ENCODE measurements at regions not wholly inside any gene's neighbourhood (a gene's known extent, or its start where the extent isn't known, plus 50 kb on each side); places are given as distances from the start of the nearest gene placed in this dataset.

DNA sequence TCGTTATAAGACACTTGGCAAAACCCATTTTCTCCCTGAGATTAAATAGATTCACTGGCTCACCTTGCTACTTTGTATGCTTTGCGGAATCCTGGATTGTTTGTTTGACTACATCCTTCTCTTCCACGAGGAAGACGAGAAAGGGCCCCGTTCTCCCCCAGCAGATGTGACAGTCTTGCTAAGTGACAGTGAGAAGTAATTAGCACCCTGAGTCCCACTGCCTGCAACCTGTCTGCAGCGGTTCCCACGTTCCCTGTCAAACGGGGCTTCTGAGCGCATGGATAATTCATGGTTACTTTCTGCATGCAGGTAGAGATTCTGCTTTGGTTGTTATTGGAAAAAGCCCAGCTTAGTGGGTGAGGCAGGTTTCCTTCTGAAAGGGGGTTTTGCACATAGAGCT lies 163.7 kb downstream of the CDH26 start:
- TF ChIP-seq E2F6 (IDR thresholded peaks at IDR 0.05; ENCODE audit: borderline replicate concordance, low read depth) = no peak
- TF ChIP-seq CTCF (IDR thresholded peaks at IDR 0.05) = no peak
- no peak for TF ChIP-seq PHF8 (IDR thresholded peaks at IDR 0.05; ENCODE audit: borderline replicate concordance, low read depth)
- TF ChIP-seq SMC3 (IDR thresholded peaks at IDR 0.05) = no peak
- TF ChIP-seq, protein P1, sequence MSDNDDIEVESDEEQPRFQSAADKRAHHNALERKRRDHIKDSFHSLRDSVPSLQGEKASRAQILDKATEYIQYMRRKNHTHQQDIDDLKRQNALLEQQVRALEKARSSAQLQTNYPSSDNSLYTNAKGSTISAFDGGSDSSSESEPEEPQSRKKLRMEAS (IDR thresholded peaks at IDR 0.05) = no peak
- no peak for TF ChIP-seq POLR2A (IDR thresholded peaks at IDR 0.05; ENCODE audit: low read length)
- no peak for TF ChIP-seq ESRRA (IDR thresholded peaks at IDR 0.05; ENCODE audit: borderline replicate concordance, low read length)
- no peak for TF ChIP-seq NFE2L2 (conservative IDR thresholded peaks at IDR 0.05; ENCODE audit: low read length)
- TF ChIP-seq, protein P2, sequence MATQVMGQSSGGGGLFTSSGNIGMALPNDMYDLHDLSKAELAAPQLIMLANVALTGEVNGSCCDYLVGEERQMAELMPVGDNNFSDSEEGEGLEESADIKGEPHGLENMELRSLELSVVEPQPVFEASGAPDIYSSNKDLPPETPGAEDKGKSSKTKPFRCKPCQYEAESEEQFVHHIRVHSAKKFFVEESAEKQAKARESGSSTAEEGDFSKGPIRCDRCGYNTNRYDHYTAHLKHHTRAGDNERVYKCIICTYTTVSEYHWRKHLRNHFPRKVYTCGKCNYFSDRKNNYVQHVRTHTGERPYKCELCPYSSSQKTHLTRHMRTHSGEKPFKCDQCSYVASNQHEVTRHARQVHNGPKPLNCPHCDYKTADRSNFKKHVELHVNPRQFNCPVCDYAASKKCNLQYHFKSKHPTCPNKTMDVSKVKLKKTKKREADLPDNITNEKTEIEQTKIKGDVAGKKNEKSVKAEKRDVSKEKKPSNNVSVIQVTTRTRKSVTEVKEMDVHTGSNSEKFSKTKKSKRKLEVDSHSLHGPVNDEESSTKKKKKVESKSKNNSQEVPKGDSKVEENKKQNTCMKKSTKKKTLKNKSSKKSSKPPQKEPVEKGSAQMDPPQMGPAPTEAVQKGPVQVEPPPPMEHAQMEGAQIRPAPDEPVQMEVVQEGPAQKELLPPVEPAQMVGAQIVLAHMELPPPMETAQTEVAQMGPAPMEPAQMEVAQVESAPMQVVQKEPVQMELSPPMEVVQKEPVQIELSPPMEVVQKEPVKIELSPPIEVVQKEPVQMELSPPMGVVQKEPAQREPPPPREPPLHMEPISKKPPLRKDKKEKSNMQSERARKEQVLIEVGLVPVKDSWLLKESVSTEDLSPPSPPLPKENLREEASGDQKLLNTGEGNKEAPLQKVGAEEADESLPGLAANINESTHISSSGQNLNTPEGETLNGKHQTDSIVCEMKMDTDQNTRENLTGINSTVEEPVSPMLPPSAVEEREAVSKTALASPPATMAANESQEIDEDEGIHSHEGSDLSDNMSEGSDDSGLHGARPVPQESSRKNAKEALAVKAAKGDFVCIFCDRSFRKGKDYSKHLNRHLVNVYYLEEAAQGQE (IDR thresholded peaks at IDR 0.05) = no peak
- no peak for TF ChIP-seq ZNF302 (CRISPR knock-in tag; IDR thresholded peaks at IDR 0.05)
- no peak for TF ChIP-seq MAFK (IDR thresholded peaks at IDR 0.05; ENCODE audit: partially characterized antibody)
- no peak for TF ChIP-seq NR3C1 (IDR thresholded peaks at IDR 0.05)
